ENCODE measurements at regions not wholly inside any gene's neighbourhood (a gene's known extent, or its start where the extent isn't known, plus 50 kb on each side); places are given as distances from the start of the nearest gene placed in this dataset.

- H3K9me3 ChIP-seq (ENCODE audit: control insufficient read depth in 1 of 2, low read length in 2 of 2): no peaks in the 10 kb centered on the region
- H3K36me3 ChIP-seq (ENCODE audit: control insufficient read depth in 1 of 2, insufficient read depth in 2 of 2, low read length in 2 of 2): no peaks in the 10 kb centered on the region
- no peaks in the 10 kb centered on the region for H3K4me1 ChIP-seq (ENCODE audit: control insufficient read depth in 1 of 2, insufficient read depth in 2 of 2, low read length in 2 of 2)
- H3K27ac ChIP-seq (ENCODE audit: low read depth, low read length): no peak overlapping the region
- no peaks in the 10 kb centered on the region for H3K27me3 ChIP-seq (ENCODE audit: control insufficient read depth in 1 of 2, insufficient read depth in 2 of 2, low read length in 2 of 2)
- no peak overlapping the region for H3K9ac ChIP-seq (ENCODE audit: low read depth in 1 of 2, low read length in 2 of 2)
- no peak overlapping the region for H3K4me3 ChIP-seq (ENCODE audit: low read depth in 1 of 2, low read length in 2 of 2)
These were observed 675.5 kb upstream of the MGAT4C start for GRCh38 chr12:86931714-86932113.

GRCh38 chr12:86929962-86930361 lies 673.8 kb upstream of the MGAT4C start:
- Histone ChIP-seq H3K4me3 (ENCODE audit: low read depth in 1 of 2, low read length in 2 of 2) (no peak overlapping the region), H3K27me3 (ENCODE audit: control insufficient read depth in 1 of 2, insufficient read depth in 2 of 2, low read length in 2 of 2) (no peaks in the 10 kb centered on the region), H3K9ac (ENCODE audit: low read depth in 1 of 2, low read length in 2 of 2) (no peak overlapping the region), H3K9me3 (ENCODE audit: control insufficient read depth in 1 of 2, low read length in 2 of 2) (no peaks in the 10 kb centered on the region), H3K36me3 (ENCODE audit: control insufficient read depth in 1 of 2, insufficient read depth in 2 of 2, low read length in 2 of 2) (no peaks in the 10 kb centered on the region), H3K27ac (ENCODE audit: low read depth, low read length) (no peak overlapping the region), H3K4me1 (ENCODE audit: control insufficient read depth in 1 of 2, insufficient read depth in 2 of 2, low read length in 2 of 2) (no peaks in the 10 kb centered on the region)

GRCh38 chr12:86917121-86917520 lies 660.9 kb upstream of the MGAT4C start:
- no peak overlapping the region for H3K27ac ChIP-seq (ENCODE audit: low read depth, low read length)
- H3K27me3 ChIP-seq (ENCODE audit: control insufficient read depth in 1 of 2, insufficient read depth in 2 of 2, low read length in 2 of 2): no peaks in the 10 kb centered on the region
- no peak overlapping the region for H3K4me3 ChIP-seq (ENCODE audit: low read depth in 1 of 2, low read length in 2 of 2)
- no peaks in the 10 kb centered on the region for H3K4me1 ChIP-seq (ENCODE audit: control insufficient read depth in 1 of 2, insufficient read depth in 2 of 2, low read length in 2 of 2)
- H3K9me3 ChIP-seq (ENCODE audit: control insufficient read depth in 1 of 2, low read length in 2 of 2): no peaks in the 10 kb centered on the region
- H3K36me3 ChIP-seq (ENCODE audit: control insufficient read depth in 1 of 2, insufficient read depth in 2 of 2, low read length in 2 of 2): no peaks in the 10 kb centered on the region
- H3K9ac ChIP-seq (ENCODE audit: low read depth in 1 of 2, low read length in 2 of 2): no peak overlapping the region

DNA sequence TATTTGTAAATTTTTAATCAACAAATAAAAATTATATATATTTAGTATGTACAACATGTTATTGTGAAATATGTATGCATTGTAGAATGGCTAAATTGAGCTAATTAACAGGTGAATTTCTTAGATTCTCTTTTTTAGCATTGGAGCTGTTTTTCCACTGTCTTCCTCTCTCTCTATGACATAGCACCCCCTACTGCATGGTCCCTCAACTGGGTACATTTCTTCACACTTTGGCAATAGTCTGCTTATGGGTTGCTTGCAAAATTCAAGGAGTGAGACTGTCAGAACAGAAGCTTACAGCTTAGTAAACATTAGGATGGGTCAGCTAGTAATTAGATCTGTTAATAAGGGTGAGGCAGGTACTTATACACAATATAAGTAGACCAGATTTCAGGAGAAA lies 658.5 kb upstream of the MGAT4C start:
- Histone ChIP-seq H3K9ac (ENCODE audit: low read depth in 1 of 2, low read length in 2 of 2) (no peak overlapping the region), H3K27me3 (ENCODE audit: control insufficient read depth in 1 of 2, insufficient read depth in 2 of 2, low read length in 2 of 2) (no peaks in the 10 kb centered on the region), H3K36me3 (ENCODE audit: control insufficient read depth in 1 of 2, insufficient read depth in 2 of 2, low read length in 2 of 2) (no peaks in the 10 kb centered on the region), H3K9me3 (ENCODE audit: control insufficient read depth in 1 of 2, low read length in 2 of 2) (no peaks in the 10 kb centered on the region), H3K4me1 (ENCODE audit: control insufficient read depth in 1 of 2, insufficient read depth in 2 of 2, low read length in 2 of 2) (no peaks in the 10 kb centered on the region), H3K4me3 (ENCODE audit: low read depth in 1 of 2, low read length in 2 of 2) (no peak overlapping the region), H3K27ac (ENCODE audit: low read depth, low read length) (no peak overlapping the region)

DNA sequence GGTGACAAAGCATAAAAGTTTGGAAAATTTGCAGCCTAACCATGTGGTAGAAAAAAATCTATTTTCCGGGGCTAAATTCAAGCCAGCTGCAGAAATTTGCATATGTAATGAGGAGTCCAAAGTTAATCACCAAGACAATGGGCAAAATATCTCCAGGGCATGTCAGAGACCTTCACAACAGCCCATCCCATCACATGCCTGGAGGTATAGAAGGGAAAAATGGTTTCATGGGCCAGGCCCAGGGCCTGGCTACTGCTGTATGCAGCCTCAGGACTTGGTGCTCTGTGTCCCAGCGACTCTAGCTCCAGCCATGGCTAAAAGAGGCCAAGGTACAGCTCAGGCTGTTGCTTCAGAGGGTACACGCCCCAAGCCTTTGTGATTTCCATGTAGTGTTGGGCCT lies 655.8 kb upstream of the MGAT4C start:
- no peak overlapping the region for H3K9ac ChIP-seq (ENCODE audit: low read depth in 1 of 2, low read length in 2 of 2)
- H3K4me3 ChIP-seq (ENCODE audit: low read depth in 1 of 2, low read length in 2 of 2): no peak overlapping the region
- H3K27ac ChIP-seq (ENCODE audit: low read depth, low read length): no peak overlapping the region
- H3K4me1 ChIP-seq (ENCODE audit: control insufficient read depth in 1 of 2, insufficient read depth in 2 of 2, low read length in 2 of 2): no peaks in the 10 kb centered on the region
- no peaks in the 10 kb centered on the region for H3K9me3 ChIP-seq (ENCODE audit: control insufficient read depth in 1 of 2, low read length in 2 of 2)
- no peaks in the 10 kb centered on the region for H3K36me3 ChIP-seq (ENCODE audit: control insufficient read depth in 1 of 2, insufficient read depth in 2 of 2, low read length in 2 of 2)
- no peaks in the 10 kb centered on the region for H3K27me3 ChIP-seq (ENCODE audit: control insufficient read depth in 1 of 2, insufficient read depth in 2 of 2, low read length in 2 of 2)

DNA sequence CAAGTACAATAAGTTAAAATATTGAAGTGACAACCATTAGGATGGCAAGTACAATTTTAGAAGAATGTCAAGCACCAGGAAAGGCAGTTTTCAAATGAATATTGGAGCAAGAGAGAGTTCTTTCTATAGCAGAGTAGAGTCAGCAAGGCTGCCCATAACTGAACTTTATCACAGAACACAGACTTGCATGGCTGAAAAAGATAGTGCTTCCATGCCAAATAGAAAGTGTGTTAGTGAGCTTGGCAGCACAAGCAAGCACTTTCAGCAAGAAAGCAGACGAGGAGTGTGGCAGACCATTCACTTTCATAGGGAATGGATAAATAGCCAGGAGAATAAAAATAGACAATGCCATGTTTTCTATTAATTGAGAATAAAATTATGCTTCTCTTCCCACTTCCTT lies 647.0 kb upstream of the MGAT4C start:
- H3K27ac ChIP-seq (ENCODE audit: low read depth, low read length): no peak overlapping the region
- no peaks in the 10 kb centered on the region for H3K27me3 ChIP-seq (ENCODE audit: control insufficient read depth in 1 of 2, insufficient read depth in 2 of 2, low read length in 2 of 2)
- H3K4me1 ChIP-seq (ENCODE audit: control insufficient read depth in 1 of 2, insufficient read depth in 2 of 2, low read length in 2 of 2): no peaks in the 10 kb centered on the region
- no peak overlapping the region for H3K9ac ChIP-seq (ENCODE audit: low read depth in 1 of 2, low read length in 2 of 2)
- H3K4me3 ChIP-seq (ENCODE audit: low read depth in 1 of 2, low read length in 2 of 2): no peak overlapping the region
- H3K36me3 ChIP-seq (ENCODE audit: control insufficient read depth in 1 of 2, insufficient read depth in 2 of 2, low read length in 2 of 2): no peaks in the 10 kb centered on the region
- H3K9me3 ChIP-seq (ENCODE audit: control insufficient read depth in 1 of 2, low read length in 2 of 2): no peaks in the 10 kb centered on the region

DNA sequence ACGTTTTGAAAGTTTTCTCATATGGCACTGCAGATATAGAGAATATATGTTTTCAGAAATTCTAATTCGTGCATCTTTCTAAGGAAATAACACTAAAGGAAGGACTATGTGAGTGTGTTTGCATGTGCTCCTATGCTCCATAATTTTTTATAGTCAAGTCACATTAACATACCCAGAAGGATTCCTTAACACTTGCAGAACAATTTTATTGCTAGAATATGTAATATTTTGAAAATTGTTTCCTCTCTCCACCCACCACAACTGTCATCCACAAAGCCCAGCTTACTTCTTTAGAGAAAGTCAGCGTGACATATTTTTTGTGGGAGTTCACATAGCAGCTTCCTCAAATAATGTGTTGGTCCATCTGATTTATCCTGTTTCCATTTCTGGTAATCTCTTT lies 604.6 kb upstream of the MGAT4C start:
- no peak overlapping the region for H3K9ac ChIP-seq (ENCODE audit: low read depth in 1 of 2, low read length in 2 of 2)
- no peaks in the 10 kb centered on the region for H3K36me3 ChIP-seq (ENCODE audit: control insufficient read depth in 1 of 2, insufficient read depth in 2 of 2, low read length in 2 of 2)
- H3K9me3 ChIP-seq (ENCODE audit: control insufficient read depth in 1 of 2, low read length in 2 of 2): no peaks in the 10 kb centered on the region
- H3K27me3 ChIP-seq (ENCODE audit: control insufficient read depth in 1 of 2, insufficient read depth in 2 of 2, low read length in 2 of 2): no peaks in the 10 kb centered on the region
- H3K4me1 ChIP-seq (ENCODE audit: control insufficient read depth in 1 of 2, insufficient read depth in 2 of 2, low read length in 2 of 2): no peaks in the 10 kb centered on the region
- H3K27ac ChIP-seq (ENCODE audit: low read depth, low read length): no peak overlapping the region
- no peak overlapping the region for H3K4me3 ChIP-seq (ENCODE audit: low read depth in 1 of 2, low read length in 2 of 2)

GRCh38 chr12:86852451-86852850 lies 596.3 kb upstream of the MGAT4C start:
- H3K4me1 ChIP-seq (ENCODE audit: control insufficient read depth in 1 of 2, insufficient read depth in 2 of 2, low read length in 2 of 2): no peaks in the 10 kb centered on the region
- H3K36me3 ChIP-seq (ENCODE audit: control insufficient read depth in 1 of 2, insufficient read depth in 2 of 2, low read length in 2 of 2): no peaks in the 10 kb centered on the region
- no peak overlapping the region for H3K27ac ChIP-seq (ENCODE audit: low read depth, low read length)
- no peak overlapping the region for H3K4me3 ChIP-seq (ENCODE audit: low read depth in 1 of 2, low read length in 2 of 2)
- no peaks in the 10 kb centered on the region for H3K27me3 ChIP-seq (ENCODE audit: control insufficient read depth in 1 of 2, insufficient read depth in 2 of 2, low read length in 2 of 2)
- H3K9ac ChIP-seq (ENCODE audit: low read depth in 1 of 2, low read length in 2 of 2): no peak overlapping the region
- no peaks in the 10 kb centered on the region for H3K9me3 ChIP-seq (ENCODE audit: control insufficient read depth in 1 of 2, low read length in 2 of 2)

GRCh38 chr12:86838711-86839110 lies 582.5 kb upstream of the MGAT4C start:
- Histone ChIP-seq H3K9ac (ENCODE audit: low read depth in 1 of 2, low read length in 2 of 2) (no peak overlapping the region), H3K4me3 (ENCODE audit: low read depth in 1 of 2, low read length in 2 of 2) (no peak overlapping the region), H3K36me3 (ENCODE audit: control insufficient read depth in 1 of 2, insufficient read depth in 2 of 2, low read length in 2 of 2) (no peaks in the 10 kb centered on the region), H3K9me3 (ENCODE audit: control insufficient read depth in 1 of 2, low read length in 2 of 2) (no peaks in the 10 kb centered on the region), H3K4me1 (ENCODE audit: control insufficient read depth in 1 of 2, insufficient read depth in 2 of 2, low read length in 2 of 2) (no peaks in the 10 kb centered on the region), H3K27me3 (ENCODE audit: control insufficient read depth in 1 of 2, insufficient read depth in 2 of 2, low read length in 2 of 2) (no peaks in the 10 kb centered on the region), H3K27ac (ENCODE audit: low read depth, low read length) (no peak overlapping the region)

DNA sequence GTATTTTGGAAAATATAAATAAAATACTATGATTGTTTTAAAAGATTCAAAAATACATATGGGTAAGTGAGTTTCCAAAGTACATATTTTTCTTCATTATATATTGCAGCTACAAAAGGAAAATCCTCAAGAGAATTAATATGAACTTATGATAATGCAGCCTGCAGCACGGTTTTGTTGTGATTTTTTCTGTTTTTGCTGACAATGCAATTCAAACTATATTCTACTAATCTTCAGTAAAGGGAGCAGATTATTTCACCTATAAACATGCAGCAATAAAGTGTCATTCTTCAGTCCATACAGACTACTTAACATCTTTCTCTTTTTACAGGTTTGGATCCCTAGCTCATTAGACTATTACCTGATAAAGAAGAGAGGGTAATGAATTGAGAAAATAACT lies 582.1 kb upstream of the MGAT4C start:
- no peaks in the 10 kb centered on the region for H3K9me3 ChIP-seq (ENCODE audit: control insufficient read depth in 1 of 2, low read length in 2 of 2)
- H3K4me1 ChIP-seq (ENCODE audit: control insufficient read depth in 1 of 2, insufficient read depth in 2 of 2, low read length in 2 of 2): no peaks in the 10 kb centered on the region
- H3K4me3 ChIP-seq (ENCODE audit: low read depth in 1 of 2, low read length in 2 of 2): no peak overlapping the region
- no peak overlapping the region for H3K9ac ChIP-seq (ENCODE audit: low read depth in 1 of 2, low read length in 2 of 2)
- no peaks in the 10 kb centered on the region for H3K36me3 ChIP-seq (ENCODE audit: control insufficient read depth in 1 of 2, insufficient read depth in 2 of 2, low read length in 2 of 2)
- no peak overlapping the region for H3K27ac ChIP-seq (ENCODE audit: low read depth, low read length)
- H3K27me3 ChIP-seq (ENCODE audit: control insufficient read depth in 1 of 2, insufficient read depth in 2 of 2, low read length in 2 of 2): no peaks in the 10 kb centered on the region

DNA sequence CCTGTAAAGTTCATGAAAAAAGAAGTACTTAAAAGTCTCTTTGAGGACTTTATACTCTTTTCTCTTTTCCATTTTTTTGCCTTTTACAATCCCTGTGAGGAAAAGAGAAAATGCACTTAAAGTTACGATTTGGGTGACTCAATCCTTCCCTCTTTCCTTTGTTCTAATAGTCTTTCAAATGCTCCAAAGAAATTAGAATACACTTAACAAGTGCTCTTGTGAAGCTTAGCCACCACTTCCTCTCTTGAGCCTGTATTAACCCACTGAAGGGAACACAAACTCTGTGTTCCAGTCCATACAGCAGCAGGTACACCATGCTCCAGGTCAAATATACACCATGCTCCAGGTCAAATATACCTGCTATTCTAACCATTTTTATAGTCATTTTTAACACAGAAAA lies 581.1 kb upstream of the MGAT4C start:
- Histone ChIP-seq H3K4me3 (ENCODE audit: low read depth in 1 of 2, low read length in 2 of 2) (no peak overlapping the region), H3K27me3 (ENCODE audit: control insufficient read depth in 1 of 2, insufficient read depth in 2 of 2, low read length in 2 of 2) (no peaks in the 10 kb centered on the region), H3K9me3 (ENCODE audit: control insufficient read depth in 1 of 2, low read length in 2 of 2) (no peaks in the 10 kb centered on the region), H3K4me1 (ENCODE audit: control insufficient read depth in 1 of 2, insufficient read depth in 2 of 2, low read length in 2 of 2) (no peaks in the 10 kb centered on the region), H3K9ac (ENCODE audit: low read depth in 1 of 2, low read length in 2 of 2) (no peak overlapping the region), H3K27ac (ENCODE audit: low read depth, low read length) (no peak overlapping the region), H3K36me3 (ENCODE audit: control insufficient read depth in 1 of 2, insufficient read depth in 2 of 2, low read length in 2 of 2) (no peaks in the 10 kb centered on the region)
